Breast epithelium (tissue), 3 donors: ENCODE measurements at regions not wholly inside any gene's neighbourhood (a gene's known extent, or its start where the extent isn't known, plus 50 kb on each side); places are given as distances from the start of the nearest gene placed in this dataset.

ENCODE experiments used
- POLR2A ChIP-seq: fragments of 450-650 bp; IDR thresholded peaks from one replicate; pipeline ENCODE4 v1.6.1; 2016; ENCODE audit warnings: antibody characterized with exemption, mild to moderate bottlenecking, moderate library complexity
- POLR2AphosphoS5 ChIP-seq, 3 donors: sonication (generic); formaldehyde crosslinking; IDR thresholded peaks; one replicate each; pipeline ENCODE4 v1.6.1; 2017; ENCODE audit warnings: antibody characterized with exemption in 3 of 3
- TF ChIP-seq, protein P1 (sequence below), 3 donors: fragments of 450-650 bp; IDR thresholded peaks; one replicate each; pipeline ENCODE4 v1.5.1; 2016 to 2017; ENCODE audit warnings: antibody characterized with exemption in 3 of 3, mild to moderate bottlenecking in 3 of 3, moderate library complexity in 3 of 3

GRCh38 chr1:199204231-199204630 is 565.4 kb downstream of the PTPRC start:
- TF ChIP-seq, protein P1, sequence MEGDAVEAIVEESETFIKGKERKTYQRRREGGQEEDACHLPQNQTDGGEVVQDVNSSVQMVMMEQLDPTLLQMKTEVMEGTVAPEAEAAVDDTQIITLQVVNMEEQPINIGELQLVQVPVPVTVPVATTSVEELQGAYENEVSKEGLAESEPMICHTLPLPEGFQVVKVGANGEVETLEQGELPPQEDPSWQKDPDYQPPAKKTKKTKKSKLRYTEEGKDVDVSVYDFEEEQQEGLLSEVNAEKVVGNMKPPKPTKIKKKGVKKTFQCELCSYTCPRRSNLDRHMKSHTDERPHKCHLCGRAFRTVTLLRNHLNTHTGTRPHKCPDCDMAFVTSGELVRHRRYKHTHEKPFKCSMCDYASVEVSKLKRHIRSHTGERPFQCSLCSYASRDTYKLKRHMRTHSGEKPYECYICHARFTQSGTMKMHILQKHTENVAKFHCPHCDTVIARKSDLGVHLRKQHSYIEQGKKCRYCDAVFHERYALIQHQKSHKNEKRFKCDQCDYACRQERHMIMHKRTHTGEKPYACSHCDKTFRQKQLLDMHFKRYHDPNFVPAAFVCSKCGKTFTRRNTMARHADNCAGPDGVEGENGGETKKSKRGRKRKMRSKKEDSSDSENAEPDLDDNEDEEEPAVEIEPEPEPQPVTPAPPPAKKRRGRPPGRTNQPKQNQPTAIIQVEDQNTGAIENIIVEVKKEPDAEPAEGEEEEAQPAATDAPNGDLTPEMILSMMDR (IDR thresholded peaks at IDR 0.05): no peak
- TF ChIP-seq POLR2A (no peak), POLR2AphosphoS5 (IDR thresholded peaks at IDR 0.05) (no peak)
